Sigmoid colon (tissue), 4 donors: ENCODE measurements at regions not wholly inside any gene's neighbourhood (a gene's known extent, or its start where the extent isn't known, plus 50 kb on each side); places are given as distances from the start of the nearest gene placed in this dataset.

ENCODE experiments used
- CTCF ChIP-seq, 4 experiments: fragments of 450-650 bp in 3 of 4; fragments of 200-600 bp in 1 of 4; IDR thresholded peaks; one replicate each; pipeline ENCODE4 v1.5.1; 2016 to 2019; ENCODE audit warnings: antibody characterized with exemption in 4 of 4, mild to moderate bottlenecking in 3 of 4, moderate library complexity in 2 of 4
- POLR2A ChIP-seq, 2 donors: fragments of 450-650 bp; IDR thresholded peaks; one replicate each; pipeline ENCODE4 v1.6.1; 2016; ENCODE audit warnings: antibody characterized with exemption in 2 of 2, mild to moderate bottlenecking in 2 of 2, moderate library complexity in 2 of 2
- POLR2AphosphoS5 ChIP-seq, 4 donors: sonication (generic); formaldehyde crosslinking; IDR thresholded peaks; one replicate each; pipeline ENCODE4 v1.6.1; 2017; ENCODE audit warnings: antibody characterized with exemption in 4 of 4

- TF ChIP-seq CTCF (IDR thresholded peaks at IDR 0.05) (no peak), POLR2AphosphoS5 (IDR thresholded peaks at IDR 0.05) (no peak), POLR2A (IDR thresholded peaks at IDR 0.05) (no peak)
Measured at GRCh38 chr13:40145139-40145538, 489.7 kb downstream of the COG6 start.
